ENCODE measurements at regions not wholly inside any gene's neighbourhood (a gene's known extent, or its start where the extent isn't known, plus 50 kb on each side); places are given as distances from the start of the nearest gene placed in this dataset.

DNA sequence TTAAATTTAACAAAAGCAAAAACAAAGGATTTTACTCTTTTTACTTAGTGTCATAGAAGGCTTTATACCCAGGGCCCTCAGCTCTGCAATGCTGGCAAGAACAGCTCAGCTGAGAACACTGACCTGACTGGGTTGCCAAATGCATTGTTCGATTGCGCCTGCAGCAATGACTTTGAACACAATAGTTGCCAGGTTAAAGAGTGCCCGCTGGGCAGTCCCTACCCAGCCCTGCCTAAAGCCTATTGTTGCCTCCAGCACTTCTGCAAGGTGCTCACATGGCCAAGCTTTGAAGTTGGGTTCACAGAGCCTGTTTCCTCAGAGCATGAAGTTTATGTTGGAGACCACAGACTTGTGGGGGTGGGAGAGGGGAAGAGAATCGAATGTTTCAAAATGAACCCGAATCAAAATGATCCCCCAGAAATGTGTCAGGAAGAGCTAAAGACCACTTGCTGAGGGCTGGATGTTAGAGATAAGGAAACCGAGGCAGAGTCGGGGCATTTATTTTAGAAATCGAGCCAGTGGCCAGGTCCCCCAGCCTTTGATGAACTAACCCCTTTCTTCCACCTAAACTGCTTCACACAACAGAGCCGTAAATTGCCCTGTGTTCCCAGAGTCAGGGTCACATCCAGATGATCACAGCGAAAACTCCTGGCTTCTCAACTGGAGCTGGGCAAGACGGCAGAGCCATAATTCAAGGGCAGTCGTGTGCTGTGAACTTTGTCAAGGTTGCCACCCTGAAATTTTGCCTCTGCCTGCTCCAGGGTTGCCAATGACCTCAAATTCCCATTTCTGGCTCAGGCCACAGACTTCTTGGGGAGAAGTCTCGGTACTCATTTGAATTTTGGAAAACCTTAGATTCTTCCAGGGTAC lies 55.0 kb downstream of the FOXA2 start:
- H3F3A ChIP-seq (ENCODE audit: insufficient read depth): no peaks in the 10 kb centered on the region
- no peak overlapping the region for H2AFZ ChIP-seq (ENCODE audit: low read depth, low read length, severe bottlenecking)
- no peaks in the 10 kb centered on the region for H3K36me3 ChIP-seq (ENCODE audit: low read length)
- H3K4me2 ChIP-seq (ENCODE audit: low read depth, low read length, poor library complexity, severe bottlenecking): no peak overlapping the region
- H3K9me3 ChIP-seq (ENCODE audit: insufficient read depth, low read length): no peaks in the 10 kb centered on the region
- H4K20me1 ChIP-seq (ENCODE audit: low read depth, low read length): no peaks in the 10 kb centered on the region
- TF ChIP-seq CTCF (IDR thresholded peaks at IDR 0.05; ENCODE audit: insufficient read depth, low read length, poor library complexity, severe bottlenecking): no peak
- TF ChIP-seq EZH2phosphoT487 (conservative IDR thresholded peaks at IDR 0.05; ENCODE audit: low read length): no peak
- H3K4me3 ChIP-seq (ENCODE audit: insufficient read depth, low read length, poor library complexity, severe bottlenecking): no peak overlapping the region
- H3K9me2 ChIP-seq (replicated peaks; ENCODE audit: insufficient read depth, low read length): 0 out of 2 replicates have a peak, but pooled peaks cover 2% of the 10 kb centered on the region
- no peak overlapping the region for H3K9ac ChIP-seq (ENCODE audit: low read length)
- no peaks in the 10 kb centered on the region for H3K79me2 ChIP-seq (ENCODE audit: insufficient read depth, low read length)
- H3K27me3 ChIP-seq (ENCODE audit: low read length): no peaks in the 10 kb centered on the region
- no peak overlapping the region for H3K27ac ChIP-seq (ENCODE audit: low read depth, low read length)

- no peaks in the 10 kb centered on the region for H4K20me1 ChIP-seq (ENCODE audit: low read depth, low read length)
- no peaks in the 10 kb centered on the region for H3K9me3 ChIP-seq (ENCODE audit: insufficient read depth, low read length)
- no peaks in the 10 kb centered on the region for H3F3A ChIP-seq (ENCODE audit: insufficient read depth)
- H3K27ac ChIP-seq (ENCODE audit: low read depth, low read length): no peak overlapping the region
- no peak for TF ChIP-seq EZH2phosphoT487 (conservative IDR thresholded peaks at IDR 0.05; ENCODE audit: low read length)
- no peak for TF ChIP-seq CTCF (IDR thresholded peaks at IDR 0.05; ENCODE audit: insufficient read depth, low read length, poor library complexity, severe bottlenecking)
- H2AFZ ChIP-seq (ENCODE audit: low read depth, low read length, severe bottlenecking): no peak overlapping the region
- no peaks in the 10 kb centered on the region for H3K27me3 ChIP-seq (ENCODE audit: low read length)
- no peak overlapping the region for H3K4me2 ChIP-seq (ENCODE audit: low read depth, low read length, poor library complexity, severe bottlenecking)
- no peaks in the 10 kb centered on the region for H3K79me2 ChIP-seq (ENCODE audit: insufficient read depth, low read length)
- H3K9me2 ChIP-seq (replicated peaks; ENCODE audit: insufficient read depth, low read length): 0 out of 2 replicates have a peak, but pooled peaks cover 2% of the 10 kb centered on the region
- no peak overlapping the region for H3K9ac ChIP-seq (ENCODE audit: low read length)
- H3K36me3 ChIP-seq (ENCODE audit: low read length): no peaks in the 10 kb centered on the region
- no peak overlapping the region for H3K4me3 ChIP-seq (ENCODE audit: insufficient read depth, low read length, poor library complexity, severe bottlenecking)
These were observed 57.8 kb downstream of the FOXA2 start for GRCh38 chr20:22526512-22527012.

- TF ChIP-seq CTCF (IDR thresholded peaks at IDR 0.05; ENCODE audit: insufficient read depth, low read length, poor library complexity, severe bottlenecking) (no peak), EZH2phosphoT487 (conservative IDR thresholded peaks at IDR 0.05; ENCODE audit: low read length) (no peak)
- H3K79me2 ChIP-seq (ENCODE audit: insufficient read depth, low read length): no peaks in the 10 kb centered on the region
- no peak overlapping the region for H3K27ac ChIP-seq (ENCODE audit: low read depth, low read length)
- no peaks in the 10 kb centered on the region for H3F3A ChIP-seq (ENCODE audit: insufficient read depth)
- H3K27me3 ChIP-seq (ENCODE audit: low read length): no peaks in the 10 kb centered on the region
- H3K9me2 ChIP-seq (replicated peaks; ENCODE audit: insufficient read depth, low read length): 0 out of 2 replicates have a peak, but pooled peaks cover under 1% of the 10 kb centered on the region
- no peak overlapping the region for H3K4me2 ChIP-seq (ENCODE audit: low read depth, low read length, poor library complexity, severe bottlenecking)
- H3K9me3 ChIP-seq (ENCODE audit: insufficient read depth, low read length): no peaks in the 10 kb centered on the region
- no peak overlapping the region for H3K4me3 ChIP-seq (ENCODE audit: insufficient read depth, low read length, poor library complexity, severe bottlenecking)
- H3K9ac ChIP-seq (ENCODE audit: low read length): no peak overlapping the region
- H3K36me3 ChIP-seq (ENCODE audit: low read length): no peaks in the 10 kb centered on the region
- no peaks in the 10 kb centered on the region for H4K20me1 ChIP-seq (ENCODE audit: low read depth, low read length)
- no peak overlapping the region for H2AFZ ChIP-seq (ENCODE audit: low read depth, low read length, severe bottlenecking)
These were observed 58.6 kb downstream of the FOXA2 start for GRCh38 chr20:22525821-22526220.
